Erythroblast (primary cell): ENCODE measurements at regions not wholly inside any gene's neighbourhood (a gene's known extent, or its start where the extent isn't known, plus 50 kb on each side); places are given as distances from the start of the nearest gene placed in this dataset.

ENCODE experiments used
- GATA1 ChIP-seq: IDR thresholded peaks from 2 replicates; pipeline ENCODE4 v1.6.1; 2011; ENCODE audit warnings: low read depth, mild to moderate bottlenecking, control low read depth, low read length, moderate library complexity
- POLR2A ChIP-seq: IDR thresholded peaks from 2 replicates; pipeline ENCODE4 v1.6.1; 2011; ENCODE audit warnings: mild to moderate bottlenecking, low read length

DNA sequence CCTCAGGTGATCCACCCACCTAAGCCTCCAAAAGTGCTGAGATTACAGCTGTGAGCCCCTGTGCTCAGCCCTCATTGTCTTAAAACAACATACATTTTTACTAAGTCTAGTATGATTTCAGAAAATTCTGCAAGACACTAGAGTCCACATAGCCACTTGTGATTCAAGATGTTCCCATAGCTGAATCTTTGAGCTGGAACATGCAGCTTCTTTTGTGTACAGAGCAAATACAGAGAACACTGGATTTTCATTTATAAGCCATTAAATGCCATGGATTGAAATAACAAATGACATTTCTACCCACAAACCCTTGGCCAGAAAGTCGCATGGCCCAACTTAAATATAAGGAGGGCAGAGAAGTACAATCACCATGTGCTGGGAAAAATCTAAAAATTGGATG is 1489.2 kb upstream of the GBE1 start:
- no peak for TF ChIP-seq POLR2A
- TF ChIP-seq GATA1: no peak
